ENCODE measurements at regions not wholly inside any gene's neighbourhood (a gene's known extent, or its start where the extent isn't known, plus 50 kb on each side); places are given as distances from the start of the nearest gene placed in this dataset.

GRCh38 chr6:119974430-119975159 is 625.0 kb upstream of the MAN1A1 start:
- Mint-ChIP-seq H3K4me1 (peaks cover 3 to 4% of the 10 kb centered on the region in 2 experiments; a peak in 3 of 4 replicates), H3K4me3 (no peak overlapping the region), H3K36me3 (ENCODE audit: insufficient read depth in 1 of 3, low read depth in 3 of 3) (no peaks in the 10 kb centered on the region), H3K27ac (no peak overlapping the region), H3K27me3 (ENCODE audit: low read depth) (no peaks in the 10 kb centered on the region), H3K9me3 (no peaks in the 10 kb centered on the region)
- no peak overlapping the region for H2AFZ ChIP-seq (ENCODE audit: low read length)
- H3K56ac ChIP-seq (ENCODE audit: insufficient read length, low read depth, low read length), result no peak overlapping the region
- no peak overlapping the region for H3K14ac ChIP-seq (ENCODE audit: insufficient read depth, low read length)
- H3K4me1 ChIP-seq (ENCODE audit: insufficient read depth, low read length), result no peaks in the 10 kb centered on the region
- H3K4me2 ChIP-seq (ENCODE audit: insufficient read depth, insufficient read length, low read length), result no peak overlapping the region
- no CpG with 5 or more reads among the region's 6 CpGs for WGBS (ENCODE audit: extremely low coverage, insufficient read length, low lambda C conversion rate)
- H3K27me3 ChIP-seq (ENCODE audit: insufficient read depth, low read length), result no peaks in the 10 kb centered on the region
- no peaks in the 10 kb centered on the region for H3K79me1 ChIP-seq (ENCODE audit: insufficient read depth, low read depth, low read length, poor library complexity, severe bottlenecking)
- TF ChIP-seq CTCF (conservative IDR thresholded peaks at IDR 0.05), result no peak
- H3K18ac ChIP-seq (ENCODE audit: insufficient read length, low read depth, low read length), result no peak overlapping the region
- no peaks in the 10 kb centered on the region for H3K23me2 ChIP-seq (ENCODE audit: insufficient read length, low read depth, low read length, poor library complexity, severe bottlenecking)
- no peak overlapping the region for H3K4ac ChIP-seq (ENCODE audit: low read depth, low read length)
- H2BK5ac ChIP-seq (ENCODE audit: insufficient read length, low read length), result no peak overlapping the region
- DNase-seq, result no peak
- no peak overlapping the region for H3T11ph ChIP-seq (ENCODE audit: low read length)
- no peak overlapping the region for H2BK15ac ChIP-seq (ENCODE audit: low read depth, low read length)
- H2AK5ac ChIP-seq (ENCODE audit: insufficient read length, low read length), result no peak overlapping the region
- H4K20me1 ChIP-seq (ENCODE audit: control insufficient read depth, insufficient read depth, insufficient read length), result no peaks in the 10 kb centered on the region
- no peak overlapping the region for H2BK12ac ChIP-seq (ENCODE audit: insufficient read length, low read depth, low read length)
- no peak overlapping the region for H2BK20ac ChIP-seq (ENCODE audit: low read depth, low read length, poor library complexity, severe bottlenecking)
- H3K9ac ChIP-seq (ENCODE audit: extremely low read depth, insufficient read length, low read length), result no peak overlapping the region
- no peak overlapping the region for H4K8ac ChIP-seq (replicated peaks; ENCODE audit: insufficient read length, low read depth, low read length)
- no peak overlapping the region for H3K23ac ChIP-seq (ENCODE audit: insufficient read length, low read depth, low read length)
- no peaks in the 10 kb centered on the region for H3K79me2 ChIP-seq (ENCODE audit: insufficient read depth, low read length)
- H3K9me3 ChIP-seq (ENCODE audit: control insufficient read depth, low read depth, low read length), result no peaks in the 10 kb centered on the region
- H3K27ac ChIP-seq (ENCODE audit: insufficient read length, low read depth, low read length), result no peak overlapping the region
- H4K5ac ChIP-seq (ENCODE audit: insufficient read length, low read depth, low read length), result no peak overlapping the region
- no peak overlapping the region for H4K91ac ChIP-seq (ENCODE audit: insufficient read length, low read depth, low read length)
- H2BK120ac ChIP-seq (ENCODE audit: low read depth, low read length, poor library complexity, severe bottlenecking), result no peak overlapping the region

Data from H9 (cell line).